ENCODE measurements at regions not wholly inside any gene's neighbourhood (a gene's known extent, or its start where the extent isn't known, plus 50 kb on each side); places are given as distances from the start of the nearest gene placed in this dataset.

DNA sequence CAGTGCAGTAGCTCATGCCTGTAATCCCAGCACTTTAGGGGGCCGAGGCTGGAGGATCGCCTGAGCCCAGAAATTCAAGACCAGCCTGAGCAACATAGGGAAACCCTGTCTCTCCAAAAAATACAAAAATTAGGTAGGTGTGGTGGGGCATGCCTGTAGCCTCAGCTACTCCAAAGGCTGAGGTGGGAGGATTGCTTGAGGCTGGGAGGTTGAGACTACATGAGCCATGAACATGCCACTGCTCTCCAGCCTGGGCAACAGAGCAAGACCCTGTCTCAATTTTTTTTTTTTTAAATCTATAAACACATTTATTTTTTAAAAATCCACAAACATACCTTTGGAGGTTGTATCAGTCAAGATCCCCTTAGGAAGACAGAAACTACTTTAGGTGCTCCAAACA lies 326.3 kb downstream of the EPHA4 start:
- no peaks in the 10 kb centered on the region for H3K36me3 ChIP-seq
- intact Hi-C loops (cut with DNase I): no loop called here
- H3K4me1 ChIP-seq (ENCODE audit: insufficient read depth): no peaks in the 10 kb centered on the region
- TF ChIP-seq, protein P1, sequence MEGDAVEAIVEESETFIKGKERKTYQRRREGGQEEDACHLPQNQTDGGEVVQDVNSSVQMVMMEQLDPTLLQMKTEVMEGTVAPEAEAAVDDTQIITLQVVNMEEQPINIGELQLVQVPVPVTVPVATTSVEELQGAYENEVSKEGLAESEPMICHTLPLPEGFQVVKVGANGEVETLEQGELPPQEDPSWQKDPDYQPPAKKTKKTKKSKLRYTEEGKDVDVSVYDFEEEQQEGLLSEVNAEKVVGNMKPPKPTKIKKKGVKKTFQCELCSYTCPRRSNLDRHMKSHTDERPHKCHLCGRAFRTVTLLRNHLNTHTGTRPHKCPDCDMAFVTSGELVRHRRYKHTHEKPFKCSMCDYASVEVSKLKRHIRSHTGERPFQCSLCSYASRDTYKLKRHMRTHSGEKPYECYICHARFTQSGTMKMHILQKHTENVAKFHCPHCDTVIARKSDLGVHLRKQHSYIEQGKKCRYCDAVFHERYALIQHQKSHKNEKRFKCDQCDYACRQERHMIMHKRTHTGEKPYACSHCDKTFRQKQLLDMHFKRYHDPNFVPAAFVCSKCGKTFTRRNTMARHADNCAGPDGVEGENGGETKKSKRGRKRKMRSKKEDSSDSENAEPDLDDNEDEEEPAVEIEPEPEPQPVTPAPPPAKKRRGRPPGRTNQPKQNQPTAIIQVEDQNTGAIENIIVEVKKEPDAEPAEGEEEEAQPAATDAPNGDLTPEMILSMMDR (IDR thresholded peaks at IDR 0.05): no peak
- TF ChIP-seq EP300 (IDR thresholded peaks at IDR 0.05) (no peak), POLR2A (IDR thresholded peaks at IDR 0.05) (no peak)
- 89 to 96% (median 93%) methylated on average over 2 of the region's 2 CpGs for WGBS, 3 donors
- DNase-seq: no peak
- no peak overlapping the region for H3K27ac ChIP-seq
- no peaks in the 10 kb centered on the region for H3K9me3 ChIP-seq
- H3K27me3 ChIP-seq: no peaks in the 10 kb centered on the region
- H3K4me3 ChIP-seq: no peak overlapping the region

DNA sequence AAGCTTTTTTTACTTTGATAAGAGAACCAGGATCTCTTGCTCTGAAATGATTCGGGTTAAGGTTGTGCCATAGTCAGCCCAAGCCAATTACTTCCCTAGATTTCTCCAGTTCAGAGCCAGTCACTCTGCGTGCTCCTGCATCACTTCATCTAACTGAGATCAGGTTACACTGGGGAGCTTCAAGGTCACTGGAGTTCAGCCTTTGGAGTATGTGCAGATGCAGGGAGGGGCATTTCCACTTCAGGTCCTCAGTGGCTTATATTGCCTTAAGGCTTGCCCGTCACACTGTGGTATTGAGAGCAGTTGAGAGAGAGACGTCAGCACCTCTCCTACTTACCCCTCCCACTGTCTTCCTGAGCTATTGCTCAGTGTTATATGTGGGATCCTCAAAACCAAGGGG lies 317.8 kb downstream of the EPHA4 start:
- Histone ChIP-seq H3K27ac (no peak overlapping the region), H3K4me1 (ENCODE audit: insufficient read depth) (peaks cover 2% of the 10 kb centered on the region), H3K4me3 (no peak overlapping the region), H3K27me3 (no peaks in the 10 kb centered on the region), H3K9me3 (no peaks in the 10 kb centered on the region), H3K36me3 (no peaks in the 10 kb centered on the region)
- intact Hi-C loops (cut with DNase I): no loop called here
- DNase-seq: no peak
- TF ChIP-seq POLR2A (IDR thresholded peaks at IDR 0.05) (no peak), EP300 (IDR thresholded peaks at IDR 0.05) (no peak)
- TF ChIP-seq, protein P1 (IDR thresholded peaks at IDR 0.05): no peak
- 58 to 66% (median 59%) methylated on average over 4 of the region's 4 CpGs for WGBS, 3 donors

DNA sequence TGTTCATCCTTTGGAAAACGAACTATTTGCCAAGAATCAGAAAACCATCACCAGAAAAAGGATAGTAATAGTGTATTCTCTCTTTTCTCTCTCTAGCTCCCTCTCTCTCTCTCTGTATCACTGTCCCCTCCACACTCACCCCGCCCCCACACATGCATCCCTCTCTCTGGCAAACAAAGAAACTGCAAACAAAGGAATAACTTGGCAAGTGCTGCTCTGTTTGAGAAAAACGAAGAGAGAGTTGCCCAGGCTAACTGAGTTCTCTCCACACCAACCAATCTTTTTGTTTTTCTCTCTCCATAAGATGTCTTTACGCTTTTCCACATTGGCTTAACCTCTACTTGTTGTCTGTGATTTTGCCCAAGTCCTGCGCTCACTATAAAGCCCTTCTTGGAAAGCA lies 316.2 kb downstream of the EPHA4 start:
- no peak overlapping the region for H3K27ac ChIP-seq
- no peaks in the 10 kb centered on the region for H3K36me3 ChIP-seq
- no peak for DNase-seq
- 34 to 57% (median 49%) methylated on average over 5 of the region's 5 CpGs for WGBS, 3 donors
- TF ChIP-seq, protein P1 (IDR thresholded peaks at IDR 0.05): no peak
- TF ChIP-seq POLR2A (IDR thresholded peaks at IDR 0.05): no peak
- no peak for TF ChIP-seq EP300 (IDR thresholded peaks at IDR 0.05)
- H3K4me3 ChIP-seq: no peak overlapping the region
- H3K27me3 ChIP-seq: no peaks in the 10 kb centered on the region
- intact Hi-C loops (cut with DNase I): no loop called here
- no peaks in the 10 kb centered on the region for H3K9me3 ChIP-seq
- H3K4me1 ChIP-seq (ENCODE audit: insufficient read depth): peaks cover 2% of the 10 kb centered on the region

DNA sequence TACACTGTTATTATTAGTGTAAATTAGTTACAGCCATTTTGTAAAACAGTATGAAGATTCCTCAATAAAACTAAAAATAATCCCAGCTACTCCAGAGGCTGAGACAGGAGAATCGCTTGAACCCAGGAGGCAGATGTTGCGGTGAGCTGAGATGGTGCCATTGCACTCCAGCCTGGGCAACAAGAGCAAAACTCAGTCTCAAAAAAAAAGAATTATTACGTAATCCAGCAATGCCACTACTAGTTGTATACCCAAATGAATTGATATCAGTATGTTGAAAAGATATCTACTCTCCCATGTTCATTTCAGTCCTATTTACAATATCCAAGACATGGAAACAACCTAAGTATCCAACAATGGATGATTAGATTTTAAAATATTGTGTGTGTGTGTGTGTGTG lies 313.6 kb downstream of the EPHA4 start:
- no peaks in the 10 kb centered on the region for H3K27me3 ChIP-seq
- DNase-seq: no peak
- intact Hi-C loops (cut with DNase I): no loop called here
- H3K9me3 ChIP-seq: no peaks in the 10 kb centered on the region
- no peak overlapping the region for H3K27ac ChIP-seq
- H3K4me3 ChIP-seq: no peak overlapping the region
- no peaks in the 10 kb centered on the region for H3K36me3 ChIP-seq
- H3K4me1 ChIP-seq (ENCODE audit: insufficient read depth): peaks cover 2% of the 10 kb centered on the region
- 94 to 96% (median 96%) methylated on average over 3 of the region's 3 CpGs for WGBS, 3 donors
- TF ChIP-seq POLR2A (IDR thresholded peaks at IDR 0.05) (no peak), EP300 (IDR thresholded peaks at IDR 0.05) (no peak)
- TF ChIP-seq, protein P1 (IDR thresholded peaks at IDR 0.05): no peak

DNA sequence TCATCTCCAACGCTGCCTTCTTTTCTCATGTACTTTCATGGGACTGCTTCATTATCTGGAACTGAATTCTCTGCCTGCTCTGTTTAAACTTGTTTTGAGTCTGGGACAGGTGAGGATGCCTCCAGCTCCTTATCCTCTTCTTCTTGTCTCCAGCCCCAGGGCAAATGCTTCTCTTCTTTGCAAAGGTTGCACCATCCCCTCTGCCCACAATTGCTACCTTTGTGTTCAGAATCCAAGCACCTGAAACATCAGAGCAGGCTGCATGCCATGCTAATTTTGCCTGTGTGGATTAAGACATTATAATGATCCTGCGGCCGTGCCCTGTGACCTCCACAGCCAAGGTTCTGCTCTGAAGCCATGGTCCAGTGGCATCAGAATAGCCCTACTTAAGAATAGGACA lies 309.5 kb downstream of the EPHA4 start:
- TF ChIP-seq, protein P1 (IDR thresholded peaks at IDR 0.05): no peak
- no peak for TF ChIP-seq POLR2A (IDR thresholded peaks at IDR 0.05)
- no peak for TF ChIP-seq EP300 (IDR thresholded peaks at IDR 0.05)
- no peak for DNase-seq
- Histone ChIP-seq H3K4me1 (ENCODE audit: insufficient read depth) (no peaks in the 10 kb centered on the region), H3K36me3 (no peaks in the 10 kb centered on the region), H3K4me3 (no peak overlapping the region), H3K9me3 (no peaks in the 10 kb centered on the region), H3K27ac (no peak overlapping the region), H3K27me3 (no peaks in the 10 kb centered on the region)
- WGBS, 3 donors: 97 to 98% (median 97%) methylated on average over 3 of the region's 3 CpGs
- intact Hi-C loops (cut with DNase I): no loop called here
